Frontal cortex (tissue), 3 donors: ENCODE measurements at regions not wholly inside any gene's neighbourhood (a gene's known extent, or its start where the extent isn't known, plus 50 kb on each side); places are given as distances from the start of the nearest gene placed in this dataset.
"Not testable (repeated sequence)": the region's sequence is repeated elsewhere in the genome, so short reads cannot be mapped to it uniquely, and the experiment has no call there.

Experiments
- DNase-seq, 2 donors: peaks; one replicate each; pipeline ENCODE4 v3.0.0; 2012; ENCODE audit warnings: low spot score in 2 of 2
- FAIRE-seq: peaks from 2 replicates; lab custom pipeline; 2012; peaks lifted over from hg19 to GRCh38; lab: Jason Lieb, UNC
- donor health status: control.
- donor health status: control.
- donor health status: control.

- no peak for FAIRE-seq
- DNase-seq = no peak
Observed at GRCh38 chr10:8272794-8273425, 218.4 kb downstream of the GATA3 start.

DNA sequence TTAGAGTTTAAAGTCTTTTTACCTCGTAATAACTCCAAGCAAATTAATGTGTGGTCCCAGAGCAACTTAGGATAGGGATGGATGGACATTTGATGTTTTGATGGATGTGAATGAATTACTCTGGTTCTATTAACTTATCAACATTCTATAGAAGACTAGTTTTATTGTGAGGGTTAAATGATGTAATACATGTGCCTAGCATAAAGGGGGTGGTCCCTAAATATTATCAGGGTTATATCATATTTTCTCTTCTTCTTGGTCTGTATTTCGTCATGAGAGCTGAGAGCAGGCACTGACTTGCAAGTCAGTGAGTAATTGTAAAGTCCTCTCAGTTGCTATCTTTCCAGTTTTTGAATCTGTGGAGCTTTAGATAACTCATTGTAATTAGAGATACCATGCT lies 219.3 kb downstream of the GATA3 start:
- no peak for FAIRE-seq
- DNase-seq = no peak

DNA sequence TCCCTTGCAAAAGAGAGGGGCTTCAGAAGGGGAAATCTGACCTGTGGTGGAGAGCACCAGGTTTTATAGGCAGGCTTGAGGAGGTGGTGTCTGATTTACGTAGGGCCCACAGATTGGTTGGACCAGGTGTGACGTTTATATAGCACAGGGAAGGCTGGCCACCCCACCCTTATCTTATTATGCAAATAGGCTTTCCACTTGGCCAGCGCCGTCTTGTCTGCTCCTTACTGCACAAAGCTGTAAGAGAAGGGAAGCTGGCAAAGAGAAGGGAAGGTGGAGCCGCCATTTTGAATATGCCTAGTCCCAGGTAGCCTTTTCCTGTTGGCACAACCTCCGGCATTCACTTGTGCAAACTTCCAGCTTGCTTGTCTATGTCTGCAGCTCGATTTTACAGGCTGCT lies 221.4 kb downstream of the GATA3 start:
- DNase-seq (no peak), FAIRE-seq (no peak)

DNA sequence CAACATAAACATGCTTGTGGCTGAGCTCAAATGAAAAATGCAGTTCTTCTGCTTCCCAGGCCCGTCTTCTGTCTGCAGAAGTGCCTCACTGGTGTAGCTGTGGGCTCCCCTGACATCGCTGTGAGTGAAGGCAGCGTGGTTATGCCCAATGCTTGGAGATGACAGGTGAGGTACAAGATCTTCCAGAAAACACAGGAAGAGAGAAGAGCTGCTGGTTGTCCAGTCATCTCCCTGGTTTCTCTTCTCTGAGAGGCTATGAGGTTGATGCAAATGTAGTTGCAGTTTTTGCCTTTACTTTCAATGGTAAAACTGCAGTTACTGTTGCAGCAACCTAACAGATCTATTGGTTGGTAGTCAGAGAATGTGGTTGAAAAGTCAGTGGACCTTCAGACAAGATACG lies 223.6 kb downstream of the GATA3 start:
- FAIRE-seq = no peak
- no peak for DNase-seq

DNA sequence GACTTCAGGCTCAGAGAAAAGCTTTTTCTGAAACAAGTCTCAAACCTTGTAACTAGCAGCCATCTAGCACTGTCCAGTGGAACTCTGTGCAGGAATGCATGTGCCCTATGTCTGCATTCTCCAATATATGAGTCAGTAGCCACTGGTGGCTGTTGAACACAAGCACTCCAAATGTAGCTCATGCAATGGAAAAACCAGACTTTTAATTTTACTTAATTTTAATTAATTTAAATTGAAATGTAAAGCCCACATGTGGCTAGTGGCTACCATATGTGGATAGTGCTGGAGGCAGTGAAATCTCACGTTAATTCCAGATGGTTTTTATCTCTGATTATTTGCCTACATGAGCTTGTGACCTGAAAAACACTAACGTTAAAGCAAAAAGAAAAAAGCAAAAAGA lies 225.1 kb downstream of the GATA3 start:
- DNase-seq (no peak), FAIRE-seq (no peak)

- FAIRE-seq = no peak
Observed at GRCh38 chr10:8280946-8281345, 226.5 kb downstream of the GATA3 start.

DNA sequence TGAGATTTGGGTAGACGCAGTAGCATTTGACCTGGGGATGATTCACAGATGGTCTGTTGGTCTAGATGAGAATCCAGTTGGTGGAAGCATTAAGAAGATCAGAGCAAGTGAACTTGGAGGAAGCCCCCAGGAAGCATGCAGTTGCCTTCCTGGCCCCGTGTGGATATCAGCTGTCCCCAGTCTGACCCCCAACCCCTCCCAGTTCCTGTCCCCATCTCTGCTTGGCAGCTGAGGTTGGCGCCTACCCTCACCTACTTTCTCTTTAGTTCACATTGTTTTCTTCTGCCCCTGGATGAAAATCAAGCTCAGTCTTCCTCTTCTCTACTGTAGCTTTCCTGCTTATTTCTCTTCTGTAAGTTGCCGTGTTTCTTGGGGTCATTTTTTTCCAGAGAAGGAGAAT lies 227.9 kb downstream of the GATA3 start:
- FAIRE-seq (no peak), DNase-seq (no peak)

More at GRCh38 chr10:8280946-8281345, 226.5 kb downstream of the GATA3 start:
- no peak for DNase-seq

DNA sequence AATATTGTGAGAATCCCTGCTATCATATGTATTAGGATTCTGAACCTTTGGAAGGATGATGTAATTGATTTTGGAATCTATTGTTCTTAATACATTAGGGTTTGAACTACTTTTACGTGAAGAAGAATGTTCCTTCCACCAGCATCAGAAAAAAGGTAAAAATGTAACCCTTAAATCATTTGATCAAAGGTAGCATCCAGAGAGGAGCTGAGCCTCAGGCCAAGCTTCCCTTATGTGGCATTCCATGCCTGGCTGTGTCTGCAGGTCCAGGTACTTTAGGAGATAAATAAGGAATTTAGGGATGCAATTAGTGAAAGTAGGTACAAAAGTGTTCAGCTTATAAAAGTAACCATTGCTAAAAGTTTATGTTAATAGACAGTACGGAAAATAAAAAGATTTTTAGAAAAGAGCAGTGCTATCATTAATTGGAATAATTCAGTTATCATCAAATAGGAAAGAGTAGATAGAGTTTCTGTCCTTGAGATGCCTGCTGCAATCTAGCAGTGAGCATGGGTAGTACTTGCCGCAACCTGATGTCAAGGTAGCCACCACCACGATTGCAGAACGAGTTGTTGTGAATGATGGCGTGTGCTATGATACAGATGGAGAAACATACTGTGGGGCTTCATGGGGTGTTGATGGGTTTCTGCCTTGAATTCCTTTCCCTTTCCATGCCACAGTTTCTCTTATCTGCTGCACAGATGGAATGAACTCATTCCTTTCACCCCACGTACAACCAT lies 228.8 kb downstream of the GATA3 start:
- FAIRE-seq (no peak), DNase-seq (no peak)

DNA sequence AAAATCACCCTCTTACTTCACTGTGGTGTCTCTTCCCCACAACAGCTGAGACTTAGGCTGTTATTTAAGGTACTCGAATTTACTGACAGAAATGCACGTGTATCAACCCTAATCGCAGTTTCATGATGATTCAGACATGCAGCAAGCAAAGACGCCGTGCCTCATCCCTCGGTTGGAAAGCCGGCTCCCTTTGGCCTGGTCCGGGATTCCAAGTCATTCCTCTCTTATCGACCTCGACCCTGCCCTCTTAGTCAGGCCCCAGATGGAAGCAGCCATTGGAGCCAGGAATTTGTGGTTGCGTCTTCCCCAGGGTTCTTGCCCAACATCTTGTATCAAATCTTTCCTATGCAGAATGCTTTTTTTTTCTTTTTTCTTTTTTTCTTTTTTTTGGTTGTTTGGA lies 229.5 kb downstream of the GATA3 start:
- FAIRE-seq = no peak
- no peak for DNase-seq

GRCh38 chr10:8285970-8286369 lies 231.5 kb downstream of the GATA3 start:
- FAIRE-seq, DNase-seq: not testable (repeated sequence)

DNA sequence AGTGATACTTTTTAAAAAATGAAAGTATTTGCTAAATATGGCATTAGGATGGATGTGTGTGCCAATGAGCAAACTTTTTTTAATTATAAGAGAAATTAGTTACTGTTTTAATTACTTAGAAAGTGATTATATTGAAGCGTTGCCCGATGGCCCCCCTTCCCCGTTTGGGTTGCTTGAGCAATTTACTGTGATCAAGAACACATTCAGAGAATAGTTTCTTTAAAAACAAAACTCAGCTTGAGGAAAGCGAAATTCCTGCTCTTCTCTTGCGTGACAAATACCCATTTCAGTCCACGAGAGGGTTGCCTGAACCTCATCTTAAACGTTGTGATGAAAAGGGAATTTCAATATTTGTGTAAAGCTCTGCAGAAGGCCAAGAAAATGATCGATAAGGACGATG lies 234.1 kb downstream of the GATA3 start:
- DNase-seq (no peak), FAIRE-seq (no peak)

GRCh38 chr10:8289186-8289924 lies 234.9 kb downstream of the GATA3 start:
- no peak for FAIRE-seq
- DNase-seq = no peak

DNA sequence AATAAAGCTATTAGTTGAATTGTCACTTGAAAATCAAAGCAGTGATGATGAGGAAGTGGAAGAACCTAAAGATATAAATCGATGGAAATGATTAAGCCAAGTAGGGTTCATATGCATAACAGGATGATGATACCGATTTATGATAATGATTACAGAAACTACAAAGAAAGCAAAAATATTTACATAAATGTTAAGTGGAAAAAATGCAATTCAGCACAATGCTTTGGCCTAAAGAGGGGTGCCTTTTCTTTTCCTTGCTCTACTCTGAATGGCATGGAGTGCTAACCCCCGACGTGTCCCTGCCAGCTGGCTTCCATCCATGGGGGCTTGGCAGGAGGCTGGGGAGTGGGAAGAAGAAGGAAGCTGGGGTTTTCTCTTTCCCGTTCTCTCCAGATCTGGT lies 240.3 kb downstream of the GATA3 start:
- no peak for DNase-seq
- FAIRE-seq = no peak

- FAIRE-seq (no peak), DNase-seq (no peak)
Observed at GRCh38 chr10:8295311-8295710, 240.8 kb downstream of the GATA3 start.

DNA sequence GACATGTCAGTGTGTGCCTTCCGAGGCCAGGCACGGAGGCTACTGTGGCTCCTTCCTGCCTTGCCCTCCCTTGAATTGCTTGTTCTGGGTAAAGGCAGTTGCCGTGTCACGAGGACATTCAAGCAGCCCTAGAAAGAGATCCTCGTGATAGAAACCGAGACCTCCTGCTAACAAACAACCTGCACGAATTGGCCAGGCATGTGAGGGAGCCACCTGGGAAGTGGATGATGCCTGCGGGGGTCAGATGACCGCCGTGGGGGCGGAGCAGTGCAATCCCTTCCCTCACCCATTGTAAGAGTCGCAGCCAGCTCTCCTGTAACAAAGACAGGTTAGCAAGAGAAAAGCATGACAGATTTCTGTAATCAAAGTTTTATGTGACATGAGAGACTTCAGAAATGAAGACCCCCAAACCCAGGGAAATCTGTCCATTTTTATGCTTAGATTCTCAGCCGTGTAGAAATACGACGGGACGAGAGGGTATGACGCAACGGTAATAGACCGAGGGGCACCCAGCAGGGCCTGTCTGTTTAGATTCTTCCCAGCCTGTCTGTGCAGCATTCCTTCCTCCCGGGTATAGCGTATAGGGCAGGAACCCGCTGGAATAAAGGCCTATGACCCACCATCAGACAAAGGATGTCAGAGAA lies 241.7 kb downstream of the GATA3 start:
- FAIRE-seq (no peak), DNase-seq (no peak)

DNA sequence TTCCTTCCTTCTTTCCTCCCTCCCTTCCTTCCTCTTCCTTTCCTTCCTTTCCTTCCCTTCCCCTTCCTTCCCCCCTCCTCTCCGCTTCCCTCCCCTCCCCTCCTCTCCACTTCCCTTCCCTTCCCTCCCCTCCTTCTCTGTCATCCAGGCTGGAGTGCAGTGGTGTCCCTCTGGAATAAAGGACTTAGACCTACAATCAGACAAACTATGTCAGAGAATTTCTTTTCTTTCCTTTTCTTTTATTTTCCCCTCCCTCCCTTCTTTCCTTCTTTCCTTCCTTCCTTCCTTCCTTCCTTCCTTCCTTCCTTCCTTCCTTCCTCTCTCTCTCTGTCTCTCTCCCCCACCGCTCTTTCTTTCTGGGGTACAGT lies 242.2 kb downstream of the GATA3 start:
- no peak for FAIRE-seq
- DNase-seq = no peak

- FAIRE-seq (no peak), DNase-seq (no peak)
Observed at GRCh38 chr10:8297107-8297506, 242.6 kb downstream of the GATA3 start.

DNA sequence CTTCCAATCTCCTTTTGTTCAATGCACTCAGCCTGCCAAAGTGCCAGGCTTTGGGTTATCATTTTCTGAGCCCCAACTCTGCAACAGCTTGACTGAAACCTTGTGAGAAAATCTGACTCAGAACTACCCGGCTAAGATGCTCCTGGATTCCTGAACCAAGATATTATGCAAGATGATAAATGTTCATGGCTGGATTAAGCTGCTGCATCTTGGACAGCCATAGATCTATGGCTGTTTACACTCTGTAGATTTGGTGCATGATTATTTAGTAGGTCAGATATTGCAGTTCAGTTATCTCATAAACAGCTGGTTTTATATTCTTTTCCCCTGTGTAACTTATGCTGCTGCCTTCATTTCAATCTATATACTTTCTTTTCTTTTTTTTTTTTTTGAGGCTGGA lies 243.5 kb downstream of the GATA3 start:
- DNase-seq (no peak), FAIRE-seq (no peak)

DNA sequence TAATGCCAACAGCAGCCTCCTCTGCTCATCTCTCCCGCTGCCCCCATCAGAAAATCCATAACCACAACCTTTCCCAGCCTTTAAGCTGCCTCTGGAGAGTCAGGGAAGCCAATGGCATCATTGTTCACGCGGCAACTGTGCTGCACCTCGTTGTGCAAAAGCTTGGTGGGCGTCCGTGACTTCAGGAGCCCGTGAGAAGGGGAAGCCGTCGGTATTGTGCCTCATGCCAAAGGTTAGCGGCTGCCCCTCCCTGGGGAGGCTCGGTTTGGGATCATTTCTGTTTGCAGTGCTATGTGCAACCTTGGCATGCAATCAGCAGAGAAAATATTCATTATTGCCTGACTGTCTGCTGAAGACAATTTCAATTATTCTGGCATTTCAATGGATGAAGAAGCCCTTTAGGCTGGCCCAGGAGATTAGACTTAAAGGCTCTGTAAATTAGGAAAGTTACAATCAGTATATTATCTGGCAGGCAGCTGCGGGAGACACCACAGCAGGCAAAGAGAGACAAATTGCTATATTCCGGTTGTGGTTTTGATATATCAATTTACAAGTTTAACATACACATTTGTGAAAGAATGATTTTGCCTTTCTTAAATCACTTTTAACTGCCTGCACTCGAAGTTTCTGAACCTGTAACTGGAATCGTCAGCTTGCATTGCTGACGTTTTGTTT lies 244.5 kb downstream of the GATA3 start:
- FAIRE-seq = no peak
- no peak for DNase-seq

GRCh38 chr10:8300925-8301324 lies 246.4 kb downstream of the GATA3 start:
- FAIRE-seq (no peak), DNase-seq (no peak)
